SK-N-SH treated with all-trans-retinoic acid at 6 μM for 48 hours (cell line): ENCODE measurements at regions not wholly inside any gene's neighbourhood (a gene's known extent, or its start where the extent isn't known, plus 50 kb on each side); places are given as distances from the start of the nearest gene placed in this dataset.

Experiments used
- ARNTL ChIP-seq: fragments of 450-650 bp; formaldehyde crosslinking; IDR thresholded peaks from 2 replicates; pipeline ENCODE4 v1.5.0; 2020; ENCODE audit warnings: low read depth, mild to moderate bottlenecking, moderate library complexity, borderline replicate concordance
- CREB5 ChIP-seq: fragments of 250-450 bp; sonication (Bioruptor Pico); IDR thresholded peaks from 2 replicates; pipeline ENCODE4 v1.5.1; 2020; ENCODE audit warnings: low read depth, mild to moderate bottlenecking, moderate library complexity
- PATZ1 ChIP-seq: fragments of 250-450 bp; sonication (Bioruptor Pico); IDR thresholded peaks from 2 replicates; pipeline ENCODE4 v1.8.0; 2020; ENCODE audit warnings: mild to moderate bottlenecking, moderate library complexity, borderline replicate concordance
- PPARA ChIP-seq: fragments of 250-450 bp; sonication (Bioruptor Pico); IDR thresholded peaks from 2 replicates; pipeline ENCODE4 v1.5.0; 2020; ENCODE audit warnings: mild to moderate bottlenecking, borderline replicate concordance
- SNAI2 ChIP-seq: fragments of 250-450 bp; sonication (Bioruptor Pico); IDR thresholded peaks from 2 replicates; pipeline ENCODE4 v1.5.0; 2020; ENCODE audit warnings: mild to moderate bottlenecking, moderate library complexity

DNA sequence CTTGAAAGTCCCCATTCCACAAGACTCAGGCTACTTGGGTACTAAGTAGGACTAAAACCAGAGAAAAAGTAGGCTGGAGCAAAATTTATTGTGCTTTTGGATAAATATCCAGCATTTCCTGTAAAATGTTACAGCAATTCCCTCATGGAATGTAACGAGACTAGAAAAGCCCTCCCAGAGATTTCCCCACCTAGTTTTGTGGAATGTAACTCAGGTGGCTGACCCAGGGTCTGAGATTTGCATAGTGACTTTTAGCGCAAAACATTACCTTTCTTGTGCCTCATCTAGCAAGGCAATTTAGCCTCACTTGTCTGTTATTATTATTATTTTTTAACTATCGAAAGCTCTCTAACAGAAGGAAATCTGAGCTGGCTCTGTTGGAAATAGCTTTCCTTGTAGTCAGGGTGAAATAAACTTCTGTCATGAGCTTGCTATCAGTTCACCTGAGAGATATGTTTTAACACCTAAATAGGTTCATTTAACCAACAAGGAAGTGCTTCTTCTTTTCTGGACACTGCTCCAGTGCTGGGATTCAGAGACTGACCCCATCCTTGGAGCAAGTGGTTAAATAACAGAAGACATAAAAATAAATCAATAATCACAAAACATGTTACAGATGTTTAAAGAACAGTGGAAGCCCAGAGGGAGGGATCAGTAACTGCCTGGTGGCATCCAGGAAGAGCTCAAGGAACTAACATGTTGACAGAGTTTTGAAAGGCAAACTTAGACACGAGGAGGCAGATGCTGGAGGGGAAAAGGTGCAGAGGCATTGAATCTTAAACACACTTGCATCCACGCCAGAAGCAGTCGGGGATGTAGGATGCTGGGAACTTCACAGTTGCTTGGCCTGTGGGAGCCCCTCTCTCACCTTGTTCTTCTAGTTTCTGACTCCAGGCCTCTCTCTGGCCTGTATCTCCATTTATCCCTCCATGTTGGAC lies 68.3 kb upstream of the RHOU start:
- TF ChIP-seq SNAI2 (CRISPR knock-in tag) (no peak), PATZ1 (CRISPR knock-in tag) (no peak), PPARA (CRISPR knock-in tag) (no peak), CREB5 (CRISPR knock-in tag) (no peak), ARNTL (no peak)
